ENCODE measurements at regions not wholly inside any gene's neighbourhood (a gene's known extent, or its start where the extent isn't known, plus 50 kb on each side); places are given as distances from the start of the nearest gene placed in this dataset.
A peak's percentile ranks its signal among the peaks of the same experiment; 100 is the strongest.
"Not testable (repeated sequence)": the region's sequence is repeated elsewhere in the genome, so short reads cannot be mapped to it uniquely, and the experiment has no call there.

DNA sequence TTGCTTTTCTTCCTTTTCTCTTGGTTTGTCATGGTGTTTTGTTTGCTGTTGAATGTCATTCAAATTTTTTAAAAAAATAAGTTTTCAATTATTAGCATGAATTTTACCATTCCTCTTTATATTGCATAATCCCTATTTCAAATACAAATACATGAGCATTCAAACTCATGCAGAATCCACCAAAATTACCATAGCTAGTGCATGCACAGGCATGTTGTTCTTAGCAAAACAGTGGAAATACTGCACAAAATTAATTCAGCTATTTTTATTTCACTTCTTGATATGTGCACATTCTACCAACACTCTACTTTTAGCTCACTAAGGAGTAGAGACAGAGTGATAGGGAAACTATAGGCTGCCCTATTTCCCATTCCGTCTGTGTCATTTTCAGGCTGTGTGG is 670.1 kb upstream of the LRRN3 start:
- DNase-seq: no peak

GRCh38 chr7:110421490-110422241 is 669.3 kb upstream of the LRRN3 start:
- no peak for DNase-seq

DNA sequence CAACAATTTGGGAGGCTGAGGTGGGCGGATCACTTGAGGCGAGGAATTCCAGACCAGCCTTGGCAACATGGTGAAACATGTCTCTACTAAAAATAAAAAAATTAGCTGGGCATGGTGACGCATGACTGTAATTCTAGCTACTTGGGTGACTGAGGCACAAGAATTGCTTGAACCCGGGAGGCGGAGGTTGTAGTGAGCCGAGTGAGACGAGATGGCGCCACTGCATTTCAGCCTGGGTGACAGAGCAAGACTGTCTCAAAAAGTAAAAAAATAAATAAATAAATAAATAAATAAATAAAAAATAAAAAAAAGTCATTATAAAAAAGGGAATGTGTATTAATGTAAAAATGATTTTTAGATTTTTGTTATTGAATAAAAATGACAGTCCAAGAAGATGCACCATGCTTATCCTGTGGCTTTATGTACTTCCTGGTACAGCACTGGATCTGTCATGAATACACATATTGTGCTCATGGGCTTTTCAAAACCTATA is 658.8 kb upstream of the LRRN3 start:
- DNase-seq: no peak

GRCh38 chr7:110438926-110439325 is 652.0 kb upstream of the LRRN3 start:
- not testable (repeated sequence) for DNase-seq

GRCh38 chr7:110442381-110442837 is 648.5 kb upstream of the LRRN3 start:
- DNase-seq: peak; percentile 3 to 73

DNA sequence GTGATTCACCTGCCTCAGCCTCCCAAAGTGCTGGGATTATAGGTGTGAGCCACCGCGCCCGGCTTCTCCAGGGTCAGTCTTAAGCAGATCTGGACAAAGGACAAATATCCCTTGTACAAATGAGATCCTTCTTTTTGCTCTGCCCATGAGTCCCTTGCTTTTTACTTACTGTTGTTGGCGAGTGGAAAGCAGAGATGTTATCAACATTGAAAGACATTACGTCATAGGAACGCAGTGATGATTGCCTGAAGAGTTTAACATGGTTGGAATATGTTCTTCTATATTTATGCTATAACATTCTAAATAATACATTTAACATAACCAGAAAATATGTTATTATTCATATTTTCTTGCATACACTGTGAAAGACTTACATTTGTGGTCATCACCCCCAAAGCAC is 644.3 kb upstream of the LRRN3 start:
- no peak for DNase-seq

DNA sequence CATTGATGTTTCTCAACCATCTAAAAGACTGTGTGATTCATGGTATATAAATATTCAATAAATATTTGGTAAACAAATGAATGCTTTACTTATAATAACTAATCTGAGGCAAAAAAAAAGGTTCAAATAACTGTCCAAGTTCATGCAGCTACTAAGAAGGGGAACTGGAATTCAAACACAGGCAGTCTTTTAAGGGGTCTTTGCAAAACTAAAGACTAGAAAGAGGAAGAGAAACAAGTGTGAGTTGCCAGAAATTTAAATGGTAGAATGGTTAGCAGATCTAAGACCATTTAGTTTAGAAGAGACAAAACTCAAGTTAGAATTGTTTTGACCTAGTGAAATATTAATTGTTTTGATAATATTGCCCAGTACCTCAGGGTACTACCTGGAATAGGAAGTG is 642.0 kb upstream of the LRRN3 start:
- DNase-seq: no peak

GRCh38 chr7:110454713-110455112 is 636.2 kb upstream of the LRRN3 start:
- DNase-seq: no peak

- no peak for DNase-seq
Observed at GRCh38 chr7:110461621-110462020, 629.3 kb upstream of the LRRN3 start.

GRCh38 chr7:110470420-110470819 is 620.5 kb upstream of the LRRN3 start:
- no peak for DNase-seq

GRCh38 chr7:110472419-110472818 is 618.5 kb upstream of the LRRN3 start:
- not testable (repeated sequence) for DNase-seq

GRCh38 chr7:110480964-110481363 is 610.0 kb upstream of the LRRN3 start:
- no peak for DNase-seq

- no peak for DNase-seq
Observed at GRCh38 chr7:110483553-110483952, 607.4 kb upstream of the LRRN3 start.

DNA sequence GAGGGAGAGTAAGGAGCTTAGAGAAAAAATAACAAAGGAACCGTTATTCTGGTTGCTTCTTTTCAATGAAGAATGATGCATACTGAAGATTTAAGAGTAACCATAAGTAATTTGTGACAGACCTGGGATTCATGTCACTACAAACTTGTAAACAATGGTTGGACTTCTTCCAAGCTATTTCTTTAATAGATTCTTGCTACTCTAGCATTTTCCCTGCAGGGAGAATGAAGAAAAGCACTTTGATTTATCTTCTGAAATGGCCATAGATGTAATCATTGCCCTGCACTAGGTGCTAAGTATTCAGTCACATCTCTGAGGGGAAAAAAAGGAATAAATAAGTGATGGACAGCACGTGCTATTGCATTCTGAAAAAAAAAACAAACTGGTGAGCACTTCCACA is 606.6 kb upstream of the LRRN3 start:
- DNase-seq: no peak

DNA sequence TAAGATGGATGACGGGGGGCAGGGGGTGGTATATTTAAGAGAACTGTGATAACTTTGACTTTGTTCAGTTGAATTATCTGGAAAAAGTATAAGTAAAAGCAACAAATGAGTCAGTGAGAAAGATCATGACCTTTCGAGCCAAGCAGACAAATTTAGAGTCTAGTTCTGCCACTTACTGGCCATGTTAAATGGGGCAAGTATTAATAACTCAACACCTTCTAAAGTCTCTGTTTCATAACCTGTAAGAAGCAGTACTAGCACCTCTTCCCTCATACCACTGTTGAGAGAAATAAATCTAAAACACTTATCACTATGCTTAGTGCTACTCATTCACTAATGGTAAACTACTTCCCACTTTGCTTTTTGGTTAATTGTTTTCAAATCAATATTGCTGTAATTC is 604.4 kb upstream of the LRRN3 start:
- no peak for DNase-seq

DNA sequence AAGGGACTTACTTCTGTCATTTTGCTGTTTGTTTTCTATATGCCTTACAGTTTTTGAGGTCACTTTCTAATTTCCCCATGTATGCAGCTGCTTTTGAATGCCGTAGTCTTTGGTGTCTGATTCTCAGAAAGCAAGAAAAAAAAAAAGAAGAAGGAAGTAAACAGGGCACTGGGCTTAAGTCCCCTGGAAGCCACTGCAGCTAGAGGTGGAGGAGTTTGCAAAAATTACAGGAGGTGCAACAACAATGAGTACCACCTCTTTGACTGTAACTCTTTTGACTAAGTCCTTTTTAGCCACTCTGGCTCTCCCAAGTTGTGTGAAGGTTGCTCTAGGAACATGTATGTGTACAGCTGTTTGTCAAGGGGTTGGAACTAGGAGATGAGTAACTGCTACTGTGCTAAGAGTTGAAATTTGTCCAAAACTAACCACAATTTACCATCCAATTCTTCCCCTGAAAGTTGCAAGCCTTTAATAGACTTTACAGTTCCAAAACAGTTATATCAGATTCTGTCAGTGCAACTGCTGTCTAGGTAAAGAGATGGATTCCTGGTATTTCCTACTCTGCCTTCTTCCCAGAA is 588.0 kb upstream of the LRRN3 start:
- no peak for DNase-seq

- no peak for DNase-seq
Observed at GRCh38 chr7:110507369-110507768, 583.6 kb upstream of the LRRN3 start.

DNA sequence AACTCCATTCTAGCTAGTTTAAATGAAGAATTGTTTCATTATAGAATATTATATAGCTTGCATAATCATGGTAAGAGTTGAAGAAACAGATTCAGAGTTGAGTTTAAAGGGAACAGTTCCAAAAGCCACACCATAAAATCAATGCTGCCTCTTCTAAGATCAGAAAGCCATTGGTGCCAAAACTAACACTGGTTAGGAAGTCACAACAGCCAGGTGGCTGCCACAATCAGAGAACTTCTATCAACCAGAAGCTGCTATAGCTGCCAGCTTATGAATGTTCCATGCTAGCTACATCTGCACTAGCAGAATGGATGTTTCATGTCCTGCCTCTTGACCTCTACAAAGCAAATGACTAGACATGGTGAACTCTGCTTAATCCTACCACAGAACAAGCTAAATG is 583.1 kb upstream of the LRRN3 start:
- no peak for DNase-seq

GRCh38 chr7:110514975-110515551 is 575.9 kb upstream of the LRRN3 start:
- not testable (repeated sequence) for DNase-seq

DNA sequence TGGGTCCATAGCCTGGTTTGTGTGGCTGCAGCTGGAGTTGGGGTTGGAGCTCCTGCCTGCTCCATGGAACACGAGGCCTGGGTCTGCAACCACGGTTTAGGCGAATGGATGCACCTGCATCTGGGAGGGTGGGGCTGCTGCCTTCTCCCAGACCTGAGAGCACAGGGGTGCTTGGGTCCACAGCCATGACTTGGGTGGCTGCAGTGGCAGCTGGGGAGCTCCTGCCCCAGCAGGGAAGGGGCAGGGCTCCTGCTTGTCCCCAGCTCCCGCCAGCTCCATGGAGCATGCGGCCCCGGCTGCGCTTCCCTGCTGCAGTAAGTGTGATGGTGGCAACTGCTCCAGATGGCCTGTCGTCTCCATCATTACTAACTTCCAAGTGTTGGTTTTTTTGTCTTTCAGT is 571.1 kb upstream of the LRRN3 start:
- no peak for DNase-seq

DNA sequence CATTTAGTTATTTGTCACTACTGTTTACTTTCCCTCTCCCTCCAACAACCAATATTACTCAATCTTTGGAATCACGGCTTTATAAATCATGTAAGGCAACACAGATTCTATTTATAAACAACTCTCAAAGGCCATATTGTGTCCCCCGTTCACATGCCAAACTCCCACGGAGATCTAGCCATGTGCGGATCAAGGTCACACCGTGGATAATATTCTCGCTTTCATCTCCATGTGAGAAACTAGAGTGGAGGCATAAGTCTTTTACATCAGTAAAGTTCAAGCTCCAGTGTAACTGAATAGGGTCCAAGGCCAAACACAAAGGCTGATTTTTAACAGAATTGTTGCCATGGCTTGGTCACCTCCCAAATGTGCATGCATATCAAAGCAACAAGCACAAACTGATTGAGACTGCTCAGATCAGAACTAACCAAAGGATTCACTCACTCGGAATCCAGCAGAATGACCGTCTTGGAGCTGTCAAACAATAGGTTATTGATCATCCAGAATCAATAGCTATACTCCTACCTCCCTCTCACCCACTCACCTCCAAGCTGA is 569.5 kb upstream of the LRRN3 start:
- no peak for DNase-seq

DNA sequence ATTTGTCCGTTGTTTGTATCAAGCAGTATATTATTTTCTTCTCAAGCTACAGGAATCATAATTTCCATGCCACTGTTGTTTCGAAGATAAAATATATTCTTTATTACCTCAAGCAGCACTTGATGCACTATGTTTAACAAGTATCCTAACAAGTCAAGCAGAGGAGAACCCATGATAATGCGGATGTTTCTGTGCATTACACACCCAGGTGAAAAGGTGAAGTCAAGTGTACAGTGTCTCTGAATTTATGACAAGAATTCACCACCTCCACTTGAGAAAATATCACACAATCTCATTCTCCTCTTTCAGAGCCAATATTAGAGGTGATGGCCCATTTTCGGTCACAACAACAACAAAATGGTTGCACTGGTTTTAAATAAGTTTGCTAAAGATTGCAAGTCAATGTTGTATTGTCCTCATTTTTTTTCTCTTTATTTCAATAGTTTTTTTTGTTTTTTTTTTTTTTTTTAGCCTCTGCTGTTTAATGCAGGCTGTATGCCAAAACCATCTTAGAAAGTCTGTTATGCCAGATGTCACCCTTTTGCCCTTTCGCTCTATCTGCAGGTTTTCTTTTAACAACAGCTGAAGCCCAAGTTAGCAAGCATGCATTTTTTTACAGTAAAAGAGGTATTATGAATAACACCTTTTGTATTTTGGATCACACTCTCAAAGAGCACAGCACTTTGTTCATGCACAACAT is 568.7 kb upstream of the LRRN3 start:
- no peak for DNase-seq

- DNase-seq: no peak
Observed at GRCh38 chr7:110522761-110523200, 568.1 kb upstream of the LRRN3 start.

Measured in SW 1271 (cell line).